Mesodermal cell (in vitro differentiated cells): ENCODE measurements at regions not wholly inside any gene's neighbourhood (a gene's known extent, or its start where the extent isn't known, plus 50 kb on each side); places are given as distances from the start of the nearest gene placed in this dataset.

Experiments
- H3K27ac ChIP-seq: 2 replicates; pipeline ENCODE4 v1.7.0; 2013; ENCODE audit warnings: mild to moderate bottlenecking, low read depth, low read length, moderate library complexity; ENCODE audit not compliant: severe bottlenecking
- H3K36me3 ChIP-seq: 2 replicates; pipeline ENCODE4 v1.7.1; 2013; ENCODE audit warnings: mild to moderate bottlenecking, low read length, moderate library complexity; ENCODE audit not compliant: control insufficient read depth, insufficient read depth
- H3K4me1 ChIP-seq: one replicate; pipeline ENCODE4 v1.7.1; 2013; ENCODE audit warnings: mild to moderate bottlenecking, low read length; ENCODE audit not compliant: insufficient read depth, control insufficient read depth, poor library complexity, severe bottlenecking
- H3K4me3 ChIP-seq: 2 replicates; pipeline ENCODE4 v1.7.0; 2013; ENCODE audit warnings: low read length, control low read depth, mild to moderate bottlenecking; ENCODE audit not compliant: insufficient read depth, poor library complexity, severe bottlenecking; ENCODE audit errors: extremely low read depth
- H3K9me3 ChIP-seq: 2 replicates; pipeline ENCODE4 v1.7.1; 2013; ENCODE audit warnings: mild to moderate bottlenecking, low read length, moderate library complexity; ENCODE audit not compliant: control insufficient read depth
- WGBS, 2 experiments: methylation state at CpG; one replicate each; pipeline ENCODE4 v1.1.5; 2013; ENCODE audit warnings: missing lambda C conversion rate in 2 of 2; ENCODE audit not compliant: insufficient coverage in 2 of 2; 5-methylcytosine and 5-hydroxymethylcytosine counted together

GRCh38 chr20:7516621-7517111 is 423.6 kb downstream of the HAO1 start:
- no peak overlapping the region for H3K4me3 ChIP-seq
- H3K36me3 ChIP-seq = no peaks in the 10 kb centered on the region
- H3K4me1 ChIP-seq = no peaks in the 10 kb centered on the region
- no peaks in the 10 kb centered on the region for H3K9me3 ChIP-seq
- no peak overlapping the region for H3K27ac ChIP-seq
- WGBS, 2 experiments = 100% methylated on average over 2 of the region's 6 CpGs

- Histone ChIP-seq H3K36me3 (no peaks in the 10 kb centered on the region), H3K4me3 (no peak overlapping the region)
These were observed 419.9 kb downstream of the HAO1 start for GRCh38 chr20:7520361-7520760.

GRCh38 chr20:7523288-7523687 is 417.0 kb downstream of the HAO1 start:
- no peaks in the 10 kb centered on the region for H3K9me3 ChIP-seq
- no peak overlapping the region for H3K27ac ChIP-seq
- no peak overlapping the region for H3K4me3 ChIP-seq
- no peaks in the 10 kb centered on the region for H3K4me1 ChIP-seq
- H3K36me3 ChIP-seq = no peaks in the 10 kb centered on the region

More at GRCh38 chr20:7520361-7520760, 419.9 kb downstream of the HAO1 start:
- H3K4me1 ChIP-seq = no peaks in the 10 kb centered on the region
- WGBS, 2 experiments = 74 to 83% methylated on average over 2 to 4 of the region's 4 CpGs
- H3K9me3 ChIP-seq = no peaks in the 10 kb centered on the region
- H3K27ac ChIP-seq = no peak overlapping the region

- Histone ChIP-seq H3K27ac (no peak overlapping the region), H3K36me3 (no peaks in the 10 kb centered on the region), H3K4me1 (no peaks in the 10 kb centered on the region), H3K9me3 (no peaks in the 10 kb centered on the region), H3K4me3 (no peak overlapping the region)
These were observed 400.2 kb downstream of the HAO1 start for GRCh38 chr20:7540018-7540417.

- WGBS, 2 experiments = 100% methylated on average over 1 of the region's 2 CpGs
- H3K4me1 ChIP-seq = no peaks in the 10 kb centered on the region
These were observed 399.3 kb downstream of the HAO1 start for GRCh38 chr20:7540923-7541322.

GRCh38 chr20:7571101-7571500 is 369.2 kb downstream of the HAO1 start:
- no peak overlapping the region for H3K4me3 ChIP-seq
- H3K27ac ChIP-seq = no peak overlapping the region
- H3K4me1 ChIP-seq = no peaks in the 10 kb centered on the region
- WGBS, 2 experiments = no CpG with 5 or more reads among the region's 3 CpGs
- H3K9me3 ChIP-seq = no peaks in the 10 kb centered on the region
- no peaks in the 10 kb centered on the region for H3K36me3 ChIP-seq

More at GRCh38 chr20:7540923-7541322, 399.3 kb downstream of the HAO1 start:
- H3K4me3 ChIP-seq = no peak overlapping the region
- H3K27ac ChIP-seq = no peak overlapping the region
- no peaks in the 10 kb centered on the region for H3K9me3 ChIP-seq
- H3K36me3 ChIP-seq = no peaks in the 10 kb centered on the region

- Histone ChIP-seq H3K4me3 (no peak overlapping the region), H3K27ac (no peak overlapping the region), H3K9me3 (no peaks in the 10 kb centered on the region), H3K36me3 (no peaks in the 10 kb centered on the region), H3K4me1 (no peaks in the 10 kb centered on the region)
- WGBS, 2 experiments = 71 to 83% methylated on average over 1 of the region's 5 CpGs
These were observed 368.7 kb downstream of the HAO1 start for GRCh38 chr20:7571521-7572055.

- no peak overlapping the region for H3K27ac ChIP-seq
- H3K36me3 ChIP-seq = no peaks in the 10 kb centered on the region
- H3K9me3 ChIP-seq = no peaks in the 10 kb centered on the region
- no peaks in the 10 kb centered on the region for H3K4me1 ChIP-seq
- no peak overlapping the region for H3K4me3 ChIP-seq
- WGBS, 2 experiments = 77 to 82% methylated on average over 2 to 3 of the region's 3 CpGs
These were observed 360.4 kb downstream of the HAO1 start for GRCh38 chr20:7579888-7580287.

GRCh38 chr20:7585126-7585679 is 355.1 kb downstream of the HAO1 start:
- H3K27ac ChIP-seq = no peak overlapping the region
- H3K36me3 ChIP-seq = no peaks in the 10 kb centered on the region
- 84 to 97% methylated on average over 2 to 3 of the region's 6 CpGs for WGBS, 2 experiments
- no peaks in the 10 kb centered on the region for H3K4me1 ChIP-seq
- H3K9me3 ChIP-seq = no peaks in the 10 kb centered on the region
- H3K4me3 ChIP-seq = no peak overlapping the region

GRCh38 chr20:7586481-7586880 is 353.8 kb downstream of the HAO1 start:
- H3K4me3 ChIP-seq = no peak overlapping the region
- no peaks in the 10 kb centered on the region for H3K4me1 ChIP-seq
- 88 to 100% methylated on average over 1 of the region's 1 CpG for WGBS, 2 experiments
- H3K36me3 ChIP-seq = no peaks in the 10 kb centered on the region
- H3K9me3 ChIP-seq = no peaks in the 10 kb centered on the region
- H3K27ac ChIP-seq = no peak overlapping the region

- H3K36me3 ChIP-seq = no peaks in the 10 kb centered on the region
- H3K4me3 ChIP-seq = no peak overlapping the region
- H3K4me1 ChIP-seq = no peaks in the 10 kb centered on the region
- H3K9me3 ChIP-seq = peaks cover 4% of the 10 kb centered on the region
- no peak overlapping the region for H3K27ac ChIP-seq
- WGBS, 2 experiments = 80% methylated on average over 1 of the region's 1 CpG
These were observed 351.1 kb downstream of the HAO1 start for GRCh38 chr20:7589164-7589563.
